HL-60 (cell line): ENCODE measurements at regions not wholly inside any gene's neighbourhood (a gene's known extent, or its start where the extent isn't known, plus 50 kb on each side); places are given as distances from the start of the nearest gene placed in this dataset.

ENCODE experiments used
- POLR2AphosphoS5 ChIP-seq: IDR thresholded peaks from 2 replicates; pipeline ENCODE4 v1.6.1; 2012; ENCODE audit warnings: low read depth
- TF ChIP-seq, protein P1 (sequence below): IDR thresholded peaks from one replicate; pipeline ENCODE4 v1.5.1; 2011; ENCODE audit warnings: low read length, control low read depth, inconsistent platforms; ENCODE audit not compliant: insufficient read depth

DNA sequence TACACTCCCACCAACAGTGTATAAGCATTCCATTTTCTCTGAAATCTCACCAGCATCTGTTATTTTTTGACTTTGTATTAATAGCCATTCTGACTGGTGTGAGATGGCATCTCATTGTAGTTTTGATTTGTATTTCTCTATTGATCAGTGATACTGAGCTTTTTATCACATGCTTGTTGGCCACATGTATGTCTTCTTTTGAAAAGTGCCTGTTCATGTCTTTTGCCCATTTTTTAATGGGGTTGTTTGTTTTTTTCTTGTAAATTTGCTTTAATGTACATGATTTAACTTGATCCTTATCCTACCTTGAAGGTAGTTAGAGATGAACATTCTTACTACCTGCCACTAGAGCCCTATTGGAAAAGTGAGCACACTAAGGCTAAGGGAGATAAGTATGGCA is 151.2 kb upstream of the KIF2A start:
- no peak for TF ChIP-seq POLR2AphosphoS5
- TF ChIP-seq, protein P1, sequence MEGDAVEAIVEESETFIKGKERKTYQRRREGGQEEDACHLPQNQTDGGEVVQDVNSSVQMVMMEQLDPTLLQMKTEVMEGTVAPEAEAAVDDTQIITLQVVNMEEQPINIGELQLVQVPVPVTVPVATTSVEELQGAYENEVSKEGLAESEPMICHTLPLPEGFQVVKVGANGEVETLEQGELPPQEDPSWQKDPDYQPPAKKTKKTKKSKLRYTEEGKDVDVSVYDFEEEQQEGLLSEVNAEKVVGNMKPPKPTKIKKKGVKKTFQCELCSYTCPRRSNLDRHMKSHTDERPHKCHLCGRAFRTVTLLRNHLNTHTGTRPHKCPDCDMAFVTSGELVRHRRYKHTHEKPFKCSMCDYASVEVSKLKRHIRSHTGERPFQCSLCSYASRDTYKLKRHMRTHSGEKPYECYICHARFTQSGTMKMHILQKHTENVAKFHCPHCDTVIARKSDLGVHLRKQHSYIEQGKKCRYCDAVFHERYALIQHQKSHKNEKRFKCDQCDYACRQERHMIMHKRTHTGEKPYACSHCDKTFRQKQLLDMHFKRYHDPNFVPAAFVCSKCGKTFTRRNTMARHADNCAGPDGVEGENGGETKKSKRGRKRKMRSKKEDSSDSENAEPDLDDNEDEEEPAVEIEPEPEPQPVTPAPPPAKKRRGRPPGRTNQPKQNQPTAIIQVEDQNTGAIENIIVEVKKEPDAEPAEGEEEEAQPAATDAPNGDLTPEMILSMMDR, result no peak
